SK-N-SH treated with all-trans-retinoic acid at 6 μM for 48 hours (cell line): ENCODE measurements at regions not wholly inside any gene's neighbourhood (a gene's known extent, or its start where the extent isn't known, plus 50 kb on each side); places are given as distances from the start of the nearest gene placed in this dataset.

ENCODE experiments used
- ATAC-seq: fragments of 200-7000 bp; cut with Tn5 transposase; 3 replicates; pipeline ENCODE4 v1.9.1; 2020; ENCODE audit warnings: mild to moderate bottlenecking, moderate library complexity
- ARNTL ChIP-seq: fragments of 450-650 bp; formaldehyde crosslinking; IDR thresholded peaks from 2 replicates; pipeline ENCODE4 v1.5.0; 2020; ENCODE audit warnings: low read depth, mild to moderate bottlenecking, moderate library complexity, borderline replicate concordance
- BACH2 ChIP-seq: fragments of 250-450 bp; sonication (Bioruptor Pico); IDR thresholded peaks from 2 replicates; pipeline ENCODE4 v1.9.0; 2021; ENCODE audit warnings: mild to moderate bottlenecking, borderline replicate concordance
- CSDC2 ChIP-seq: fragments of 250-450 bp; sonication (Bioruptor Pico); IDR thresholded peaks from 2 replicates; pipeline ENCODE4 v1.5.0; 2020; ENCODE audit warnings: mild to moderate bottlenecking, moderate library complexity
- CSRNP3 ChIP-seq: fragments of 250-450 bp; sonication (Bioruptor Pico); IDR thresholded peaks from 2 replicates; pipeline ENCODE4 v1.5.1; 2021; ENCODE audit warnings: mild to moderate bottlenecking, moderate library complexity
- ISL1 ChIP-seq: fragments of 250-450 bp; sonication (Bioruptor Pico); IDR thresholded peaks from 2 replicates; pipeline ENCODE4 v2.1.2; 2022; ENCODE audit warnings: mild to moderate bottlenecking, moderate library complexity
- OSR1 ChIP-seq: fragments of 250-450 bp; sonication (Bioruptor Pico); IDR thresholded peaks from 2 replicates; pipeline ENCODE4 v1.8.0; 2022; ENCODE audit warnings: moderate library complexity, mild to moderate bottlenecking, inconsistent platforms
- PPARA ChIP-seq: fragments of 250-450 bp; sonication (Bioruptor Pico); IDR thresholded peaks from 2 replicates; pipeline ENCODE4 v1.5.0; 2020; ENCODE audit warnings: mild to moderate bottlenecking, borderline replicate concordance
- RARB ChIP-seq: fragments of 250-450 bp; sonication (Bioruptor Pico); IDR thresholded peaks from 2 replicates; pipeline ENCODE4 v1.8.0; 2021; ENCODE audit warnings: mild to moderate bottlenecking, moderate library complexity
- SNAI2 ChIP-seq: fragments of 250-450 bp; sonication (Bioruptor Pico); IDR thresholded peaks from 2 replicates; pipeline ENCODE4 v1.5.0; 2020; ENCODE audit warnings: mild to moderate bottlenecking, moderate library complexity
- TCF4 ChIP-seq: fragments of 250-450 bp; sonication (Bioruptor Pico); IDR thresholded peaks from 2 replicates; pipeline ENCODE4 v1.8.0; 2021; ENCODE audit warnings: mild to moderate bottlenecking, moderate library complexity, borderline replicate concordance
- TOX ChIP-seq: fragments of 250-450 bp; sonication (Bioruptor Pico); IDR thresholded peaks from 2 replicates; pipeline ENCODE4 v1.8.0; 2021; ENCODE audit warnings: mild to moderate bottlenecking, moderate library complexity, borderline replicate concordance
- TSHZ2 ChIP-seq: fragments of 250-450 bp; sonication (Bioruptor Pico); IDR thresholded peaks from 2 replicates; pipeline ENCODE4 v1.5.0; 2020; ENCODE audit warnings: mild to moderate bottlenecking, moderate library complexity
- ZC3H10 ChIP-seq: fragments of 250-450 bp; sonication (Bioruptor Pico); IDR thresholded peaks from 2 replicates; pipeline ENCODE4 v1.5.1; 2021; ENCODE audit warnings: mild to moderate bottlenecking, moderate library complexity
- ZFP3 ChIP-seq: fragments of 250-450 bp; sonication (Bioruptor Pico); IDR thresholded peaks from 2 replicates; pipeline ENCODE4 v1.5.0; 2020; ENCODE audit warnings: mild to moderate bottlenecking, moderate library complexity
- ZFP30 ChIP-seq: fragments of 450-650 bp; formaldehyde crosslinking; IDR thresholded peaks from 2 replicates; pipeline ENCODE4 v1.5.0; 2022; ENCODE audit warnings: mild to moderate bottlenecking, moderate library complexity
- ZNF8 ChIP-seq: fragments of 450-650 bp; formaldehyde crosslinking; IDR thresholded peaks from 2 replicates; pipeline ENCODE4 v1.5.0; 2020; ENCODE audit warnings: mild to moderate bottlenecking, moderate library complexity
- TF ChIP-seq, protein P1 (sequence below): fragments of 250-450 bp; sonication (Bioruptor Pico); IDR thresholded peaks from 2 replicates; pipeline ENCODE4 v1.5.1; 2020; ENCODE audit warnings: low read depth, mild to moderate bottlenecking, moderate library complexity
- TF ChIP-seq, protein P2 (sequence below): fragments of 250-450 bp; sonication (Bioruptor Pico); IDR thresholded peaks from 2 replicates; pipeline ENCODE4 v1.8.0; 2021; ENCODE audit warnings: low read depth, mild to moderate bottlenecking, moderate library complexity, borderline replicate concordance

DNA sequence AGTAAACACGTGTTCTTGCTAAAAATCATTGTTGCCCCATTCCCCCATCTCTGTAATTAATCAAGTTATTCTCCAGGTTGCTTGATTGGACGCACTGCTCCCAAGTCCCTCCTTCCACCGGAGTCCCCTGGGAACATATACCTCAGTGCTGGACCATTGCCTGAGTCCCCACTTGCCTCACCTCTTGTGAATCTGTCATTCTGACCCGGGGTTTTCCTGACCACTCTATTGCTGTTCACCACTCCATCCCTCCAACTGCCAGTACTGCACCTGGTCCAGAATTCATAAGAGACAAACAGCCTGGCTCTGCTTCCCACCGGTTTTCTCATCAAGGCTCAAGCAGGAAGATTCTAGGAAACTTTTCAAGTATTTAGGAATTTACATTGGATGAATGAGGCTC, 555.9 kb downstream of the VRK1 start:
- TF ChIP-seq, protein P1, sequence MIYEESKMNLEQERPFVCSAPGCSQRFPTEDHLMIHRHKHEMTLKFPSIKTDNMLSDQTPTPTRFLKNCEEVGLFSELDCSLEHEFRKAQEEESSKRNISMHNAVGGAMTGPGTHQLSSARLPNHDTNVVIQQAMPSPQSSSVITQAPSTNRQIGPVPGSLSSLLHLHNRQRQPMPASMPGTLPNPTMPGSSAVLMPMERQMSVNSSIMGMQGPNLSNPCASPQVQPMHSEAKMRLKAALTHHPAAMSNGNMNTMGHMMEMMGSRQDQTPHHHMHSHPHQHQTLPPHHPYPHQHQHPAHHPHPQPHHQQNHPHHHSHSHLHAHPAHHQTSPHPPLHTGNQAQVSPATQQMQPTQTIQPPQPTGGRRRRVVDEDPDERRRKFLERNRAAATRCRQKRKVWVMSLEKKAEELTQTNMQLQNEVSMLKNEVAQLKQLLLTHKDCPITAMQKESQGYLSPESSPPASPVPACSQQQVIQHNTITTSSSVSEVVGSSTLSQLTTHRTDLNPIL (CRISPR knock-in tag) = no peak
- no peak for TF ChIP-seq ZC3H10
- no peak for TF ChIP-seq CSRNP3 (CRISPR knock-in tag)
- no peak for TF ChIP-seq ZFP3 (CRISPR knock-in tag)
- TF ChIP-seq BACH2 = no peak
- TF ChIP-seq PPARA (CRISPR knock-in tag) = no peak
- no peak for TF ChIP-seq CSDC2 (CRISPR knock-in tag)
- TF ChIP-seq ARNTL = no peak
- TF ChIP-seq ISL1 (CRISPR knock-in tag) = no peak
- no peak for TF ChIP-seq TSHZ2 (CRISPR knock-in tag)
- no peak for TF ChIP-seq ZNF8 (CRISPR knock-in tag)
- TF ChIP-seq TOX (CRISPR knock-in tag) = no peak
- TF ChIP-seq, protein P2, sequence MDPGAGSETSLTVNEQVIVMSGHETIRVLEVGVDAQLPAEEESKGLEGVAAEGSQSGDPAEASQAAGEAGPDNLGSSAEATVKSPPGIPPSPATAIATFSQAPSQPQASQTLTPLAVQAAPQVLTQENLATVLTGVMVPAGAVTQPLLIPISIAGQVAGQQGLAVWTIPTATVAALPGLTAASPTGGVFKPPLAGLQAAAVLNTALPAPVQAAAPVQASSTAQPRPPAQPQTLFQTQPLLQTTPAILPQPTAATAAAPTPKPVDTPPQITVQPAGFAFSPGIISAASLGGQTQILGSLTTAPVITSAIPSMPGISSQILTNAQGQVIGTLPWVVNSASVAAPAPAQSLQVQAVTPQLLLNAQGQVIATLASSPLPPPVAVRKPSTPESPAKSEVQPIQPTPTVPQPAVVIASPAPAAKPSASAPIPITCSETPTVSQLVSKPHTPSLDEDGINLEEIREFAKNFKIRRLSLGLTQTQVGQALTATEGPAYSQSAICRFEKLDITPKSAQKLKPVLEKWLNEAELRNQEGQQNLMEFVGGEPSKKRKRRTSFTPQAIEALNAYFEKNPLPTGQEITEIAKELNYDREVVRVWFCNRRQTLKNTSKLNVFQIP (CRISPR knock-in tag) = no peak
- TF ChIP-seq, all 23 proteins: peak for 0
- no peak for ATAC-seq

DNA sequence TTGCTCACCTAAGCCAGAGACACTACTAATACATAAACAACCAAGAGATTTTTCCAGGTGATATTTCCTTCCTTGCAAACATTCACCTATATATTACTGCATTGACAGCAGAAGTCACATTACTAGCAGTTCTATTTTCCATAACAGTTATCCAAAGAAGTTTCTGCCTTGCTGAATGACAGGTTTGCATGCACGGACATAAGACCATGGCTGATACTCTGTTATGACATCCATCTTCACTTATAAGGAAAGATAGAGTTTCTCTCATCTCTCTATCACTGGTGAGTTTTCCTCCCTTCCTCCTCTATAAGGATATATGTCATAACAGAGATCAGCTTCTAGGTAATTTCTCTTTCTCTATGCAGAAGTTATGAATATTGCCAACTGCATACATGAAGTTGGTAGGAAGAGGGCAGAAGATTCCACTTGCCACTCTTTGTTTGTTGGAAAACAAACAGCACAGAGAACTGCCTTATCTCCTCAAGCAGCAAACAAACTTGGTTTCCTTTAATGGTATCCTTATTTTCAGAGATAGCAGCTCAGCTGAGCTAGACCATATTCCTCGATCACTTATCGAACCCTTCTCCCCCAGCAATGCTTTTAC, 557.0 kb downstream of the VRK1 start:
- ATAC-seq = no peak
- TF ChIP-seq TCF4 (CRISPR knock-in tag) (no peak), ARNTL (no peak), CSDC2 (CRISPR knock-in tag) (no peak), RARB (no peak), CSRNP3 (CRISPR knock-in tag) (no peak), ZFP30 (CRISPR knock-in tag) (no peak), TSHZ2 (CRISPR knock-in tag) (no peak), SNAI2 (CRISPR knock-in tag) (no peak), OSR1 (no peak), ZC3H10 (no peak)
- TF ChIP-seq, protein P1 (CRISPR knock-in tag) = no peak
